GM23248 (cell line): ENCODE measurements at regions not wholly inside any gene's neighbourhood (a gene's known extent, or its start where the extent isn't known, plus 50 kb on each side); places are given as distances from the start of the nearest gene placed in this dataset.

Source experiments
- DNase-seq: peaks from one replicate; pipeline ENCODE4 v3.0.0-alpha.2; 2015
- H2AFZ ChIP-seq: fragments of 200-600 bp; sonication (generic); 2 replicates; pipeline ENCODE4 v1.6.1; 2016; ENCODE audit warnings: antibody characterized with exemption
- H3F3A ChIP-seq: fragments of 200-600 bp; sonication (generic); 2 replicates; pipeline ENCODE4 v1.6.1; 2016; ENCODE audit warnings: mild to moderate bottlenecking, antibody characterized with exemption, mixed run types; ENCODE audit not compliant: insufficient read depth
- H3K27ac ChIP-seq: fragments of 200-600 bp; sonication (generic); 2 replicates; pipeline ENCODE4 v1.5.1; 2016; ENCODE audit warnings: mild to moderate bottlenecking
- H3K27me3 ChIP-seq: fragments of 200-600 bp; sonication (generic); replicated peaks from 2 replicates; pipeline ENCODE4 v1.6.1; 2016; ENCODE audit warnings: mild to moderate bottlenecking; ENCODE audit not compliant: insufficient read depth
- H3K36me3 ChIP-seq: fragments of 200-600 bp; sonication (generic); 2 replicates; pipeline ENCODE4 v1.6.1; 2016; ENCODE audit warnings: low read depth, mild to moderate bottlenecking
- H3K4me1 ChIP-seq: fragments of 200-600 bp; sonication (generic); 2 replicates; pipeline ENCODE4 v1.6.1; 2016; ENCODE audit warnings: mild to moderate bottlenecking; ENCODE audit not compliant: insufficient read depth
- H3K4me2 ChIP-seq: fragments of 200-600 bp; sonication (generic); one replicate; pipeline ENCODE4 v1.6.1; 2016; ENCODE audit warnings: mild to moderate bottlenecking; ENCODE audit not compliant: unreplicated experiment
- H3K4me3 ChIP-seq: fragments of 200-600 bp; sonication (generic); 2 replicates; pipeline ENCODE4 v1.5.1; 2016; ENCODE audit warnings: mild to moderate bottlenecking
- H3K79me2 ChIP-seq: fragments of 200-600 bp; sonication (generic); 2 replicates; pipeline ENCODE4 v1.6.1; 2016; ENCODE audit warnings: mild to moderate bottlenecking; ENCODE audit not compliant: insufficient read depth
- H3K9ac ChIP-seq: fragments of 200-600 bp; sonication (generic); 2 replicates; pipeline ENCODE4 v1.6.1; 2016; ENCODE audit warnings: mild to moderate bottlenecking
- H3K9me2 ChIP-seq: fragments of 200-600 bp; sonication (generic); 2 replicates; pipeline ENCODE4 v1.6.1; 2016; ENCODE audit warnings: mixed run types, mild to moderate bottlenecking, moderate library complexity; ENCODE audit not compliant: insufficient read depth
- H3K9me3 ChIP-seq: fragments of 200-600 bp; sonication (generic); one replicate; pipeline ENCODE4 v1.6.1; 2017; ENCODE audit warnings: low read depth
- H4K20me1 ChIP-seq: fragments of 200-600 bp; sonication (generic); 2 replicates; pipeline ENCODE4 v1.6.0; 2016; ENCODE audit not compliant: insufficient read depth
- EZH2 ChIP-seq: fragments of 200-600 bp; sonication (generic); IDR thresholded peaks from 2 replicates; pipeline ENCODE4 v1.6.1; 2018; ENCODE audit warnings: antibody characterized with exemption, mild to moderate bottlenecking; ENCODE audit not compliant: insufficient read depth, poor library complexity, severe bottlenecking
- EZH2phosphoT487 ChIP-seq: fragments of 200-600 bp; sonication (generic); IDR thresholded peaks from 2 replicates; pipeline ENCODE4 v1.6.1; 2018; ENCODE audit warnings: antibody characterized with exemption, moderate library complexity, mild to moderate bottlenecking, low read depth; ENCODE audit not compliant: insufficient read depth
- WGBS, 2 experiments: methylation state at CpG; one replicate each; pipeline ENCODE4 v1.1.6; 2015 to 2017; ENCODE audit warnings: low lambda C conversion rate in 2 of 2, low coverage in 1 of 2; ENCODE audit errors: missing lambda C conversion rate in 2 of 2; 5-methylcytosine and 5-hydroxymethylcytosine counted together
- in situ Hi-C: fragments of 300-500 bp; cut with MboI; formaldehyde crosslinking; loops from 2 replicates; pipeline ENCODE4 v1.15.0; 2020

DNA sequence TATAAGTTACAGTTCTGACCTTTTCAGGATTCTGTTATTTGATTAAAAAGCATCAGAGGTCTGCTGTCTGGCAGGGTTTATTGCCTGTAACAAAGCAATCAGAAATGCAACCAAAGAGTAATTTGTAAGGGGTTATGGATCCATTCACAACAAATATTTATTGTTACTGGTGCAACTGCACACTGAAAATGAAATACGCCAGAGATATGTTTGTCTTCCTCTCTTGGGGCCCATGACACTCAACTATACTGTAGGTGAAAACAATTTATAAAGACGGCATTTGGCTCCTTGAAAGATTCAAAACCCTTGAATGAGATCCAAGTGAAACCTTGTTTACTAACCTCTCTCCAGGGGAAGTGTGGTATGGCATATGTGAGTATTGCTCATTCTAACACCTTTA lies 452.2 kb downstream of the MBD2 start:
- Histone ChIP-seq H3K9ac (no peak overlapping the region), H4K20me1 (no peaks in the 10 kb centered on the region), H3K9me2 (peaks cover 1% of the 10 kb centered on the region; the same call in 1 of the 2 replicates), H3K4me3 (no peak overlapping the region), H3K4me1 (no peaks in the 10 kb centered on the region), H3F3A (no peaks in the 10 kb centered on the region), H3K27ac (no peak overlapping the region), H3K9me3 (no peaks in the 10 kb centered on the region), H3K79me2 (no peaks in the 10 kb centered on the region), H2AFZ (no peak overlapping the region), H3K27me3 (no peaks in the 10 kb centered on the region), H3K4me2 (no peak overlapping the region), H3K36me3 (no peaks in the 10 kb centered on the region)
- 4 to 14% methylated on average over 2 of the region's 2 CpGs for WGBS, 2 experiments
- in situ Hi-C loops: no loop called here
- no peak for TF ChIP-seq EZH2phosphoT487
- TF ChIP-seq EZH2: no peak
- no peak for DNase-seq

DNA sequence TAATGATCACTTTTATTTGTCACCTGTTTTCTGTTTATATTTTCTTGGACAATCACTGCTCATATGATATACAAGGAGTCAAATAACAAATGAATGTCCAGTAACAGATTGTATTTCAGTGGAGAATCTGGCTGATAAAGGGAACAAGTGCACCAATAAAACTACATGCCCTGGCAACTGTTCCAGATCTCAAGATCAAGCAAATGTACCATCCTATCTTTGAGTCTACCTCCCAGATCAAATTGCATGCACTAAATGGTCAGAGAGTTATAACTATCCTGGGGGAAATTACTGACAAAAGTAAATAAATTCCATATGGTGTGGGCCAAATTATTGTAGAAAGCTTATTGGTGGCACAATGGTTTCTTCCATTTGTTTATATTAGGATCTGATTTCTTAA lies 452.8 kb downstream of the MBD2 start:
- Histone ChIP-seq H3K4me2 (no peak overlapping the region), H3K9me2 (no peaks in the 10 kb centered on the region), H3K9me3 (no peaks in the 10 kb centered on the region), H3F3A (no peaks in the 10 kb centered on the region), H3K36me3 (no peaks in the 10 kb centered on the region), H3K27me3 (no peaks in the 10 kb centered on the region), H3K79me2 (no peaks in the 10 kb centered on the region), H3K4me1 (no peaks in the 10 kb centered on the region), H4K20me1 (no peaks in the 10 kb centered on the region), H3K27ac (no peak overlapping the region), H3K9ac (no peak overlapping the region), H3K4me3 (no peak overlapping the region), H2AFZ (no peak overlapping the region)
- in situ Hi-C loops: no loop called here
- no peak for DNase-seq
- TF ChIP-seq EZH2 (no peak), EZH2phosphoT487 (no peak)

DNA sequence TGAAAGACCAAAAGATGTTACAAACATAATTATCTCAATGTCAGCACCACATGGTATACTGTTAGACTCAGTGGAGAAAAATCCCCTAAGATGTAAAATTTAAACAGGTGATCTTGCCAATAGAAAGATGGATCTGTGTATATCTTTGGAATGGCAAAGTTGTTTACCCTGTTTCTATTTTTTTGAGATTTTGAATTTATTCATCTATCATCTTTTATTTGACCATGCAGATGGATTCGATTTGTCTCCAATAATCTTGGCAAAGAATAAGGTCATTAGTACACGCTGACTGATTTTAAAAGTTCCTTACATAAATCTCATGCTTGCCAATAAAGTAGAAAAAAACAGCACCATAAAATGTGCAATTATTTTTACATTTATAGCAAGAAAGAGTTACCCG lies 459.3 kb downstream of the MBD2 start:
- H3K27ac ChIP-seq: no peak overlapping the region
- WGBS, 2 experiments: 6 to 10% methylated on average over 3 of the region's 3 CpGs
- no peaks in the 10 kb centered on the region for H3K4me1 ChIP-seq
- H3K36me3 ChIP-seq: no peaks in the 10 kb centered on the region
- no peak for DNase-seq
- no peaks in the 10 kb centered on the region for H4K20me1 ChIP-seq
- in situ Hi-C loops: no loop called here
- H3K9me2 ChIP-seq: no peaks in the 10 kb centered on the region
- no peaks in the 10 kb centered on the region for H3K9me3 ChIP-seq
- no peaks in the 10 kb centered on the region for H3F3A ChIP-seq
- H3K79me2 ChIP-seq: no peaks in the 10 kb centered on the region
- no peak overlapping the region for H2AFZ ChIP-seq
- no peak overlapping the region for H3K4me3 ChIP-seq
- TF ChIP-seq EZH2phosphoT487 (no peak), EZH2 (no peak)
- H3K9ac ChIP-seq: no peak overlapping the region
- no peaks in the 10 kb centered on the region for H3K27me3 ChIP-seq
- H3K4me2 ChIP-seq: no peak overlapping the region

DNA sequence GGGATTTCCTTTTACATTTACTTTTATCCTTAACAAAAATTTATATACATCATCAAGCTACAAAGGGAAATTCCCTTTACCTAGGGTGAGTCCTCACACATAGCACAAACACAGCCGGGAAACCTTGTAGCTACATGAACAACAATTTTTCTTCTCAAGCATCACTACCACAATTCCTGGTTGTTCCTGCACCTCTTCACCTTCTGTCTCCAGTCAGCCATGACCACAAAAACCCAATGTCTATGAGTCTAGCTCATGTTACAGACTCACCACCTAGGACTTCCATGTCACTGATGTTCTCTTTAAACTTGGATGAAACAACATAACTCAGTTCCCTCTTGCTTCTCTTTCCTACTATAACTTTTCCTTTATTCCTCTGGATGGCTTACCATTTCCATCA lies 460.4 kb downstream of the MBD2 start:
- no peaks in the 10 kb centered on the region for H3K9me2 ChIP-seq
- H3K9me3 ChIP-seq: no peaks in the 10 kb centered on the region
- H3K4me3 ChIP-seq: no peak overlapping the region
- H3K27me3 ChIP-seq: no peaks in the 10 kb centered on the region
- no peak overlapping the region for H3K4me2 ChIP-seq
- TF ChIP-seq EZH2 (no peak), EZH2phosphoT487 (no peak)
- H3K9ac ChIP-seq: no peak overlapping the region
- H4K20me1 ChIP-seq: no peaks in the 10 kb centered on the region
- H3K36me3 ChIP-seq: no peaks in the 10 kb centered on the region
- H3K79me2 ChIP-seq: no peaks in the 10 kb centered on the region
- H3K4me1 ChIP-seq: no peaks in the 10 kb centered on the region
- DNase-seq: no peak
- H3F3A ChIP-seq: no peaks in the 10 kb centered on the region
- in situ Hi-C loops: no loop called here
- WGBS, 2 experiments: 82 to 89% methylated on average over 1 of the region's 1 CpG
- no peak overlapping the region for H3K27ac ChIP-seq
- H2AFZ ChIP-seq: no peak overlapping the region

DNA sequence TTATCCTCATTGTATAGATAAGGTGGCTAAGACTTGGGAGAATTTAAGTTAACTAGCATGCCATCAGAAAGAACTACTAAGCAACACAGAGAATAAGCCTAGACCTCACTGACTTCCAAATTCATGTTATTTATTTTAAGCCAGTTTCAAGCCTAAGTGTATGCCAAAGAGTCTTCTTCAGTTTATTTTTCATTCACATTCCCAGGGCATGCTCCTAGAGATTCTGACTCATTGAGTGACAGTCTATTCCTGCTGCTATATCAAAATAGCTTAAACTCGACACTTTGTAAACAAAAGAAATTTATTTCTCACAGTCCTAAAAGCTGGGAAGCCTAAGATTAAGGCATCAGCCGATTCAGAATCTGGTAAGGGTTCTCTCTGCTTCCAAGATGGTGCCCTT lies 467.1 kb downstream of the MBD2 start:
- Histone ChIP-seq H3K4me1 (no peaks in the 10 kb centered on the region), H3K9me2 (no peaks in the 10 kb centered on the region), H3K27me3 (no peaks in the 10 kb centered on the region), H3F3A (no peaks in the 10 kb centered on the region), H2AFZ (no peak overlapping the region), H3K36me3 (no peaks in the 10 kb centered on the region), H4K20me1 (no peaks in the 10 kb centered on the region), H3K9me3 (no peaks in the 10 kb centered on the region), H3K4me3 (no peak overlapping the region), H3K79me2 (no peaks in the 10 kb centered on the region), H3K4me2 (no peak overlapping the region), H3K9ac (no peak overlapping the region), H3K27ac (no peak overlapping the region)
- WGBS, 2 experiments: 0 to 6% methylated on average over 2 of the region's 2 CpGs
- in situ Hi-C loops: no loop called here
- no peak for DNase-seq
- no peak for TF ChIP-seq EZH2phosphoT487
- no peak for TF ChIP-seq EZH2
